ENCODE measurements at regions not wholly inside any gene's neighbourhood (a gene's known extent, or its start where the extent isn't known, plus 50 kb on each side); places are given as distances from the start of the nearest gene placed in this dataset.

- H3K27me3 ChIP-seq (ENCODE audit: insufficient read depth, low read length), result no peaks in the 10 kb centered on the region
- no peak for TF ChIP-seq CTCF (IDR thresholded peaks at IDR 0.05; ENCODE audit: extremely low read depth, low read depth, low read length)
- H3K4me2 ChIP-seq (ENCODE audit: insufficient read depth, low read length), result no peak overlapping the region
- no peak overlapping the region for H3K4me3 ChIP-seq (ENCODE audit: insufficient read depth, low read length)
- DNase-seq (ENCODE audit: insufficient read length, low spot score, missing footprints), result no peak
- no peaks in the 10 kb centered on the region for H3K79me2 ChIP-seq (ENCODE audit: insufficient read depth, low read length)
- no peaks in the 10 kb centered on the region for H3K4me1 ChIP-seq (ENCODE audit: insufficient read depth, low read length)
- no peak overlapping the region for H3K27ac ChIP-seq (ENCODE audit: low read depth, low read length)
- no peak overlapping the region for H2AFZ ChIP-seq (ENCODE audit: low read length)
- H4K20me1 ChIP-seq (ENCODE audit: insufficient read depth, low read length), result no peaks in the 10 kb centered on the region
- no peaks in the 10 kb centered on the region for H3K9me3 ChIP-seq (ENCODE audit: low read depth, low read length)
- no peaks in the 10 kb centered on the region for H3K36me3 ChIP-seq (ENCODE audit: insufficient read depth, low read length)
Measured at GRCh38 chr6:165930668-165931214, 236.9 kb downstream of the TBXT start.

GRCh38 chr6:165929607-165930006 is 238.0 kb downstream of the TBXT start:
- no peak overlapping the region for H3K4me3 ChIP-seq (ENCODE audit: insufficient read depth, low read length)
- no peaks in the 10 kb centered on the region for H4K20me1 ChIP-seq (ENCODE audit: insufficient read depth, low read length)
- H3K36me3 ChIP-seq (ENCODE audit: insufficient read depth, low read length), result no peaks in the 10 kb centered on the region
- H3K79me2 ChIP-seq (ENCODE audit: insufficient read depth, low read length), result no peaks in the 10 kb centered on the region
- no peak for DNase-seq (ENCODE audit: insufficient read length, low spot score, missing footprints)
- H3K4me1 ChIP-seq (ENCODE audit: insufficient read depth, low read length), result no peaks in the 10 kb centered on the region
- H3K27ac ChIP-seq (ENCODE audit: low read depth, low read length), result no peak overlapping the region
- TF ChIP-seq CTCF (IDR thresholded peaks at IDR 0.05; ENCODE audit: extremely low read depth, low read depth, low read length), result no peak
- H3K4me2 ChIP-seq (ENCODE audit: insufficient read depth, low read length), result no peak overlapping the region
- no peaks in the 10 kb centered on the region for H3K9me3 ChIP-seq (ENCODE audit: low read depth, low read length)
- no peak overlapping the region for H2AFZ ChIP-seq (ENCODE audit: low read length)
- H3K27me3 ChIP-seq (ENCODE audit: insufficient read depth, low read length), result no peaks in the 10 kb centered on the region

- no peak for DNase-seq (ENCODE audit: insufficient read length, low spot score, missing footprints)
- Histone ChIP-seq H3K79me2 (ENCODE audit: insufficient read depth, low read length) (no peaks in the 10 kb centered on the region), H3K4me2 (ENCODE audit: insufficient read depth, low read length) (no peak overlapping the region), H3K9me3 (ENCODE audit: low read depth, low read length) (no peaks in the 10 kb centered on the region), H3K36me3 (ENCODE audit: insufficient read depth, low read length) (no peaks in the 10 kb centered on the region), H2AFZ (ENCODE audit: low read length) (no peak overlapping the region), H3K4me3 (ENCODE audit: insufficient read depth, low read length) (no peak overlapping the region), H3K27me3 (ENCODE audit: insufficient read depth, low read length) (no peaks in the 10 kb centered on the region), H3K4me1 (ENCODE audit: insufficient read depth, low read length) (peaks cover 2% of the 10 kb centered on the region), H3K27ac (ENCODE audit: low read depth, low read length) (no peak overlapping the region), H4K20me1 (ENCODE audit: insufficient read depth, low read length) (no peaks in the 10 kb centered on the region)
- no peak for TF ChIP-seq CTCF (IDR thresholded peaks at IDR 0.05; ENCODE audit: extremely low read depth, low read depth, low read length)
Measured at GRCh38 chr6:165926378-165926777, 241.3 kb downstream of the TBXT start.

GRCh38 chr6:165925474-165926156 is 242.0 kb downstream of the TBXT start:
- no peaks in the 10 kb centered on the region for H3K9me3 ChIP-seq (ENCODE audit: low read depth, low read length)
- H3K27ac ChIP-seq (ENCODE audit: low read depth, low read length), result no peak overlapping the region
- H3K27me3 ChIP-seq (ENCODE audit: insufficient read depth, low read length), result no peaks in the 10 kb centered on the region
- no peaks in the 10 kb centered on the region for H3K79me2 ChIP-seq (ENCODE audit: insufficient read depth, low read length)
- H4K20me1 ChIP-seq (ENCODE audit: insufficient read depth, low read length), result no peaks in the 10 kb centered on the region
- H3K4me2 ChIP-seq (ENCODE audit: insufficient read depth, low read length), result no peak overlapping the region
- DNase-seq (ENCODE audit: insufficient read length, low spot score, missing footprints), result no peak
- no peak for TF ChIP-seq CTCF (IDR thresholded peaks at IDR 0.05; ENCODE audit: extremely low read depth, low read depth, low read length)
- peaks cover 3% of the 10 kb centered on the region for H3K4me1 ChIP-seq (ENCODE audit: insufficient read depth, low read length)
- H3K36me3 ChIP-seq (ENCODE audit: insufficient read depth, low read length), result no peaks in the 10 kb centered on the region
- H3K4me3 ChIP-seq (ENCODE audit: insufficient read depth, low read length), result no peak overlapping the region
- no peak overlapping the region for H2AFZ ChIP-seq (ENCODE audit: low read length)

All from osteoblast (primary cell).